ENCODE measurements at regions not wholly inside any gene's neighbourhood (a gene's known extent, or its start where the extent isn't known, plus 50 kb on each side); places are given as distances from the start of the nearest gene placed in this dataset.

GRCh38 chr16:85437166-85438052 is 175.7 kb upstream of the GSE1 start:
- TF ChIP-seq CTCF (IDR thresholded peaks at IDR 0.05; ENCODE audit: low read depth, low read length): no peak
- TF ChIP-seq EZH2phosphoT487 (IDR thresholded peaks at IDR 0.05; ENCODE audit: low read depth): no peak
